ENCODE measurements at regions not wholly inside any gene's neighbourhood (a gene's known extent, or its start where the extent isn't known, plus 50 kb on each side); places are given as distances from the start of the nearest gene placed in this dataset.

DNA sequence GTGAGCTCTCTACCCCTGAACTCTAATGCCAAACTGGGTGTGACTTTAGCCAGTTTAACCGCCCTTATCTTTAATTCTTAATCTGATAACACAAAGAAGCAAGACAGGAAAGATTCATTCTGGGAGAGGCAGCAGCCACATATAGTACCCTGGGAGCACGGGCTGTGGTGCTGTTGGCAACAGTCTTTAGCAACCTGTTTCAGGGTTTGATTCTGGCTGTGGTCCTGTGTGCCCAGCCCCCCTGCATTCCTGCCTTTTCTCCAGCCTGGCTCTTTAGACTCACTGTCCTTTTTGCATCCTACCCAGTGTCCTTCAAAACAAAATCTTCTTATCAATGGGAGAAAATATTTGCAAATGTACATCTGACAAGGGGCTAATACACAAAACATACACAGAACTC is 275.2 kb downstream of the GXYLT1 start:
- DNase-seq: no peak

DNA sequence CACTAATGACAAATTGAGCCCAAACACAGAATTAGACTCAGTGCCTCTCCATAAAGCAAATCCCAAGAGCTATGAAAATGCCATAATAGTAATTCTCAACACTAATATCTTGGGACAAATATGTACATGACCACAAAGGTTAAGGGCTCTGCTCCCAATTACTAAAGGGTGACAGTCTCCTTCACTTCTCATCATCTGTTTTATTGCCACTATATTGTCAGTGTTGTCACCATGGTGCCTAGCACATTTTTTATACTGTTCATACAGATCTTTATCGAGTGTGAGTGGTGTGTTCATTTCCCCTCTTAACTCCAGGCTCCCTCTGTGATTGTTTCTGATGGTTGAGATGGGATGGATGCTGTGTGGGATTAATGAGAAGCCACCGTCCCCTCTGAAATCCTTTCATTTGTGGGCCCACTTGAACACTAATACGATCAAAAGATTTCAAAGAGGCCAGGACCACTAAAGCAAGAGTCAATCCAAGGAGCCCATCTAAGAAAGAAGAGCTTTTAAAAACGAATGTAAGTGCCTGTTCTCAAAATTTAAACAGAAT is 277.7 kb downstream of the GXYLT1 start:
- no peak for DNase-seq

DNA sequence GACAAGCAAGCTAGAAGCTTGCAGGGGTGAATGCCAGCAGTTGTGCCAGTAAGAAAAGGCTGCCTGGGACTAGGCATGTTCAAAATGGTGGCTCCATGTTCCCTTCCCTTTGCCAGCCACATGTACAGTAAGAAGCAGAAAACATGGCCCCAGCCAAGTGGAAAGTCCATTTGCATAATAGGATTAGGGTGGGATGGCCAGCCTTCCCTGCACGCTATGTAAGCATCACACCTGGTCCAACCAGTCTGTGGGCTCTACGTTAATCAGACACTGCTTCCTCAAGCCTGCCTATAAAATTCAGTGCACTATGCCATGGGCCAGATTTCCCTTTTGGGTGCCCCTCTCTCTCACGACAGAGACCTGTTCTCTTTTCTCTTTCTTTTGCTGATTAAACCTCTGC is 288.4 kb downstream of the GXYLT1 start:
- DNase-seq: no peak

DNA sequence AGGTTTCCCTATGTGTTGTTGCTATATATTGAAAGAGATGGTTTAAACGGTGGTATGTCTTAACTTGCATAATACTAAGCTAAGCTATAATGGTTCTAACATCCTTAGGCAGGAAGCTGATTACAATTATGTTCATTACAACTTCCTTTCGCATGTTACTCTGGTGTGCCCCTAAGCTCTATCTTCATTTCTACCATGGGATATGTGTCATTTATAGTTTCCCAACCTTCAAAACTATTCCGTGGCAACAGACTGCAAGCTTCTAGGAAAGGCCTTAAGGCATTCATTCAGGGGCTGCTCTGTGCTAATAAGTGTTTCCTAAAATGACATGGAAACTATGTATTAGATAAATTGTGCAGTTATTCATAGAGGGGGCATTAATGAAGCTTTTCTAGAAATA is 294.6 kb downstream of the GXYLT1 start:
- no peak for DNase-seq

DNA sequence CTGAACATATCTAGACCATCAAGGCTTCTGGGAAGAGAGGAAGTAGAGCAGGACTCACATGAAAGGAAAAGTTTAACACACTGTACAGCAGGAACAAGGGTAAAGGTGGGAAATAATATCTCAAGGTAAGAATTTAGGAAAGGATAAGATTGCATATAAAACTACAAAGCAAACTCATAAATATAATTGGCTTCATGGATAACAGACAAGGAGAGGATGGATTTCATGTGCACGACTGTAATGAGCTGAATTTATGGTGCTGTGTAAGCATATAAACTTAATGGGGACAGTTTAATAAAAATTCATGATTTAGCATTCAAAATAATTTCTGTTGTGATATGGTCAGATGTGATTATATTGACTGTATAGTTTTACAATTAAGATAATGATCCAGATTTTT is 298.0 kb downstream of the GXYLT1 start:
- DNase-seq: no peak

DNA sequence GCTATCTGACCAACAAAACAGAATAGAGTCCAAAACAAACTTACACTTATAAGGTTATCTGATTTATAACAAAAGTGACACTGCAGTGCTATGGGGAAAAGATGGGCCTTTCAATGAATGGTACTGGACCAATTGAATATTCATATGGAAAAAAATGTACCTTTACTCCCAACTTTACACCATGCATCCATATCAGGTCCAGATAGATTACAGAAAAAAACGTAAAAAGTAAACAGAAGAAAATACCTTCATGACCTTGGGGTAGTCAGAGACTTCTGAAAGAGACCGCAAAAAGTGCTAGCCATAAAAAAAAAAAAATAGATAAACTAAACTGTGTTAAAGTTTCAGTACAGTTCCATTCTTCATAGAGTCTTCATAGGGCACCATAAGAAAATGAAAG is 308.3 kb downstream of the GXYLT1 start:
- DNase-seq: no peak

DNA sequence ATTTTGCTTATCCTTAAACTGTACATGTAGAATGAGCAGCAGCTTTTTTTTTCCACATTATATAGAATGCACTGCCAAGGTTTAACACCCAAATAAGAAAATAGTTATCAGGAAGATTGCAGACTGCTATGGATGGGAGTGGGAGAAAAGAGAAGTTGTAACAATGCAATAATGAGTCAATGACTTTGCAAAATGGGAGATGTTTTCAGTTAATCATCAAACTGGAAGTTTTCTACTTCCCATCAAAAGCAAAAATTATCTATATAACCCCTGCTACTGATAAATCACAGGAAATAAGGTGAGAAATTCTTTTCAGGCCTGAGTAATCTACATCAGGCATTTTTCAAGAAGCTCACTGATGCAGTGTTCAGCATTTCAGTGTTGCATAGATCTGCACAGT is 309.1 kb downstream of the GXYLT1 start:
- no peak for DNase-seq

DNA sequence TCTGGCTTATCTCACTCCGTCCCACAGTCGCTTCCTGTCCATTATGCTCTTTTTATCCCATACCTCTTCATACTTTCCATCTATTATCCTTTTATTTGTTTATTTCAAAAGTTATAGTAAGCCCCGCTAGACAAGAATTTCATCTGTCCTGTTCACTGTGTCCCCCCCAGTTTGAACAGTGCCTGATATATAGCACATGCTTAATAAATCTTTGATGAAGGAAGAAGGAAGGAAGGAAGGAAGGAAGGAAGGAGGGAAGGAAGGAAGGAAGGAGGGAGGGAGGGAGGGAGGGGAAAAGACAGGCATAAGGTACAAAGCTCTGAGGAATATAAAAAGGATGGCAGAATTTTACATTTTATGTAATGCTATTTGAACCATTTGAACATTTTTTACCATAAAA is 324.7 kb downstream of the GXYLT1 start:
- no peak for DNase-seq

DNA sequence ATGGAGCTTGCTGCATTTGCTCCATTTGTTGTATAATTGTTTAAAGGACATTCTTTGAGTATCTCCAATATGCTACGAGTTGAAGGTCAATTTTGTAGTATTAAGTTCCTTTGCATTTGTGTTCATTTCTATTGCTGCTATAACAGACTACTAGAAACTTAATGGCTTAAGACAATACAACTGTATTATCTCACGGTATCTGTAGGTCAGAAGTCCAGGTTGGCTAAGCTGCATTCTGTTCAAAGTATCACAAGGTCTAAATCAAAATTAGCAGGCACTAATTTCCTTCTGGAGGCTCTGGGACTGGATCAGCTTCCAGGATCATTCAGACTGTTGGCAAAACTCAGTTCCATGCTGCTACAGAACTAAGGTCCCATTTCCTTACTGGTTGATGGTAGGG is 340.6 kb downstream of the GXYLT1 start:
- no peak for DNase-seq

DNA sequence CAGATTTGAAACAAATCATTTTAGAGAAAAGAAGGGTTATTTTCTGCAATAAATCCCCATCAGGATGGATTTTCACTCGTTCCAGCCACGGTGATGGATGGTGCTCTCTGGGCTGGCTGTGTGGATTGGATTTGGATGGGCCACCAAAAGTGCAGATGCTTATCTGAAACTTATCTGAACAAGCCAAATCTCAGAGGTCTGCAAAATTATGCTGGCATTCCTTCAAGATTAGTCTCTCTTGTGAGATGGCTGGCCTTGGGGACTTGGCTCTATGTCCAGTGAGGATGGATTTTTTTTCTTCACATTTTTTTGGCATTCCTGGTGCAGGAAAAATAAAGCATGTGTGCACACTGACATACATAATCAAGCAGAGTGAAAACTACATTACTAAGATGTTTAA is 341.9 kb downstream of the GXYLT1 start:
- no peak for DNase-seq

DNA sequence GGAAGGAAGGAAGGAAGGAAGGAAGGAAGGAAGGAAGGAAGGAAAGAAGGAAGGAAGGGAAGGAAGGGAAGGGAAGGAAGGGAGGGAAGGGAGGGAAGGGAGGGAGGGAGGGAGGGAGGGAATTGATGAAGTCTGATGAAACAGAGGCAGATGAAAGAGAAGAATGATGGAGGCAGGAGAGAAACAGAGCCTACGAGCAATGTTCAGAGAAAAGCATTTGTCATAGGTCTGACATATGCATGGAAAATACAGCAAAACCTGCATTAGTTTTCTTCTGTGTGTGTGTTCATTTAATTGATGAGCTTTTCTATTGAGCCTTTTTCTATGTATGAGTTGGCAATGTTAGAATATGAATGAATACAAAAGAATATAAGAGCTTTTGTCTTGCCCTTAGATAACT is 343.4 kb downstream of the GXYLT1 start:
- no peak for DNase-seq

DNA sequence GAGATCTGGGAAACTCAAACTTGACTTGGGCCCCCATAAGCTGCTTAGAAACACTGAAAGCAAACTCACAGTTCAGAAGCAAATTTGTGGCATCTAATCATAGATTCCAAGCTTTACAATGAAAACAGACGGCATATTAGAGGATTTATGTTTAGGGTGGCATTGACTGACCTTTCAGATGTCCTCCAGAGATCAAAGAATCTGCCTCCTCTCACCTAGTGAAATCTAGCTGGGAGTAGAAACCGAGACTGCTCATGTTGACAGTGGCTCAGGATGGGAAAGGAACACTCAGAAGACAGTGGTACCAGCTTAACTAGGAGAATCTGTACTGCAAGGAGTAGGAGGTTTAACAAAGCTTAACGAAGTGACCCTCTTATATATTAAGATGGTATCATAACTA is 345.0 kb downstream of the GXYLT1 start:
- DNase-seq: no peak

DNA sequence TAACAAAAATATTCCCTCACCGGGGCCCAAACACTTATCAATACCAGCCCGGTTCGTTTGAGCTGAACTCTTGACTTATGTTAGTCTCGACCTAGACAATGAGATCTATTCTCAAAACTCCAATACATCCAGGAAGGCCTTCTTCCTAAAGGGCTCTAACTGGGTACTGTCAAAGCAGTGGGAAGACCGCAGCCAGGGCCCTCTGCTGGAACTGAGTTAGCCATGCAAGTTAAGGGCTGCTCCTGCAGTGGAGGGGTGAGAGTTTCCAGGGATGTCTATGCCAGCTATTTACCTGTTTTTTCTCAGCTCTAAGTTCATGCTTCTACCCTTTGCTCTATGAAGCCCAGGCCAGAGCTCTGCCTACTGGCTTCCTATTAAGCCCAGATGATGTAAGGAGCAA is 348.8 kb downstream of the GXYLT1 start:
- no peak for DNase-seq

DNA sequence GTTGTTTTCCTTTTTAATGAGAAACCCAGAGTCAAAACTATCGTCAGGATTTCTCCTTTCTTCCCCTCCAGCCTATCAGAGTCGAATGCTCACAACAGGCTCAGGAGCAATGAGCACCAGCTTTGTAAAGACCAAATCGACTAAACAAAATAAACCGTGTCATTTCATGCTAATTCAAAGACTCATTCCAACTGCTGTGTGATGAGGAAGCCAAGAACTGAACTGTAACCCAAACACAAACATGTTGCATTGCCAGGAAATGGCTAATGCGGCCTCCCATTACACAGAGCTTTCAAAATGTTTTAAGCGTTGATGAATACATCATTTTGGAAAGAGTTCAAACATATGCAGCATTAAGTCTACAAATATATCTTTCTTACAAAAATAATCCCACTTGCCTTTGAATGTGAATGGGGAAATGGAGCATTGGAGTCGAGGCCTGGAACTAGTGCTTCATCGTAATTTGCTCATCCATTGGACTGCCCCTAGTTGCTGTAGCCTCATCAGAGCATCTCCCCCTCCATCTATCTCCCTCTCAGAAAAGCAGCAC is 349.5 kb downstream of the GXYLT1 start:
- DNase-seq: no peak

DNA sequence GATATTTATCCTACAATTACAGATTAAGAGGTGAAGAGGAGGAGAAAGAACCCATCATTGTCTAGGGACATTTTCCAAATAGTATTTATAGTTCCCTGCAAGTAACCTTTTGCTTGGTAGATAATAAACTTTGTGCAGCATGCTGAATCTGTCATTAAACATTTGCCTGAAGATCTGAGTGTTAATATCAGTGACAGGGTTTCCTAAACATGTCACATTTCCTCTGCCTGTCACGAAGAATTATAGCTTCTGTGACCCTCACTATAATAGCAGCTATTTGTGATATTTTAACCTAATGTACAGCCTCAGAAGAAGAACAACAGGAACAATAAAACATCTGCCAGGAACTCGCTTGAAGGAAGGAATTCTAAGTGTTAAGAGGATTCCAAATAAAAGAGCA is 350.3 kb downstream of the GXYLT1 start:
- no peak for DNase-seq

DNA sequence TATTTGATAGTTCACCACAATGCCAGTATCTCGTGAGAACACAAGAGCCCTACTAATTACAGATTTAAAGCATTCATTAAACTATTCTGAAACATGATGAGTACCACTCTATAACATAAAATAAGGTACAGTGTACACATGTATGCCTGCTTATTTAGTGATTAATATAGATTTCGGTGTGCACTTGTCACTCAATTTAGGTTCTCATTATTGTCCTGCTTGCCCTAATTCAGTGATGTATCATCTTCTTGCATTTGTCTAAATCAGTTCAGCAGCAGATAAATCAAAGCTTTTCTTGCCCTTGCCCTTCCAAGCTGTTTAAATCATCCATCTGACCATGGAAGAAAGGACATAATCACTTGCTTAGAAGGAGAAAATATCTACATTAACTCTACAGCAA is 359.7 kb downstream of the GXYLT1 start:
- no peak for DNase-seq

DNA sequence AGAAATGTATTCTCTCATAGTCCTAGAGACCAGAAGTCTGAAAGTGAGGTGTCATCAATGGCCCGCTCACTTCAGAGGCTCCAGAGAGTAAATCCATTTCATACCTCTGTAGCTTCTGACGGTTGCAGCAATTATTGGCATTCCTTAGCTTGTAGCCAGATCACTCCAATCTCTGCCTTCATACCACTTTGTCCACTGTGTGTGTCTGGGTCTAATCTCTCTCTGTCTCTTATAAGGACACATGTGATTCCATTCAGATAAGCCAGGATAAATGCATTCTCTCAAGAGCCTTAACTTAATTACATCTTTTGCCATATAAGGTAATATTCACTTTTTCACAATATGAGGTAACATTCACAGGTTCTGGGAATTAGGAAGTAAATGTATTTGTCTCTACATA is 365.7 kb downstream of the GXYLT1 start:
- no peak for DNase-seq

DNA sequence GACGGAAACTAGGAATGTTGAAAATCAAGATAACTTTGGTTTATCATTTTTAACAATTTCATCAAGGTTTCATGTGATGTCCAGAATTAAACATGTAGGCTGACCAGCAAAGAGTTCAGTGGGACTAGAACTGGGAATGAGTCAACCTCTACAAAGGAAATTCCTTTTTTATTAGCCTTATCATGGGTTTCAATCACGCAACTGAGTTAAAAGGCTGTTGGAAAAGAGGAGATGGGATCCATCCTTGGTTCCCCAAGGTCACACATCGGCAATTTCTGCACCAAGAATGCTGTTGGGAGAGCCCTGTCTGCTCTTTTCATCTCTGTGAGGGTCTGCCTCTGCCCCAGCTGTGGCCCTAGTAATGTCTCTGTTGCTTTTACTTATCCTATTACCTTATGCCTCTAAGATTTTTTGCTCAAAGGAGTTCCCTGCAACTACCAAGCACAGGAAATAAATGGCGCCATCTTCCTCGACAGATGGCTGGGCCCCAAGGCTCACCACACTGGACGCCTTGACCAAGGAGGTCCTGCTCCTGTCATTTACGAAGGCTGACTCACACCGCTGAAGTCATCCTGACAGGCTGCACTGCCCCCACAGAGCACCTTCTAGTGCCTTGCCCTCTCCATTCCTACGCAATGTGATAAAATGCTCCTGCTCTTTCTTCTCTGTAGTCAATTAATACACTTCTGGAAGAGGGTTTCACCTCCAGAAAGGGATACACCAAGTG is 367.4 kb downstream of the GXYLT1 start:
- no peak for DNase-seq

DNA sequence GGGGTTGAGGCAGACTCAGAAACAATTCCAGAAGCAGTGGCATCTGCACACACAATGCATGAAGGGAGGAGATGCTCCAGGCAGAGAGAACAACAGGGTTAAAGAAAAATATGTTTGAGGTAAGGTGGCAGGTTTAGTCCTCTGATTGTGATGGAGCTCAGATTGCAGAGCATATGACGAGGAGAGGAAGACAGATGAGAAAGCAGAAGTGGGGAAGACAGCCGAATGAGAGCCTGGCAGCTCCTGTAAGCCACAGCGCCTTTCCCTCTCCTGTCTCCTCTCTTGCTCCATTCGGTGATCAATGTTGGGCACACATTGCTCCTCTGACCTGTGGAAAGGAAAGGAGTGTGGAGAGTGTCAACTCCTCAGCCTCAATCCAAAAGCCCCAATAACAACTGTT is 372.2 kb downstream of the GXYLT1 start:
- no peak for DNase-seq

DNA sequence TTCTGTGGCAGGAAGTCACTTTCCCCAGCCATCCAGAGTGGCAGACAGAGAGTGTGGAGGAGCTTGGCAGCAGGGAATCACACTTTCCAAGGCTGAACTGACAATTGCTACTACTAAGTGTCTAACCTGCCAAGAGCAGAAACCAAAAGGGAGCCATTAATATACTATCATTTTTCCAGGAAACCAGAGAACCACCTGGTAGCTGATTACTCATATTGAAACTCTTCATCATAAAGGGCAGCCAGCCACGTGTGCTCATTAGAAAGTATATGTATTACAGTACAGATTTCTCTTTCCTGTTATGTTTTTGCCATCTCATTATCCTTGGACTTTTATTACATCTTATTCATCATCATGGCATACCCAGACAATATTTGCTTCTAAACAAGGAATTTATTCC is 374.9 kb downstream of the GXYLT1 start:
- no peak for DNase-seq

DNA sequence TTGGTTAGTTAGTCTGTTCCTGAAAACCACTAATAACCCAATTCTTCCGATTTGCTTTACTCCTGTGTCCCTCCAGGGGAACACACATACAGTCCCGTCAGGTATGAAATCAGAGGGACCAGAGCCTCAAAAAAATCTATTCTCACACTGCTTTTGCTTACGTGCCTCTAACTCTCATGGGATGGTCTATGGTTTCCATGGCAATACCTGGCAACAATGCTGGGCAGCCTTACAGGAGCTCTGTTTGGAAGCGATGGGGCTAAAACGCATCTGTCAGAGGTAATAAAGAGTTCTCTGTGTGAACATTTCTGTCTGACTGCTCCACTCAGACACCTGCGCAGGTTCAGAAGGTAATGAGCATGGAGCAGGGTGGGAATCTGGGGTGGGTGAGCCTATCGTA is 376.2 kb downstream of the GXYLT1 start:
- no peak for DNase-seq

DNA sequence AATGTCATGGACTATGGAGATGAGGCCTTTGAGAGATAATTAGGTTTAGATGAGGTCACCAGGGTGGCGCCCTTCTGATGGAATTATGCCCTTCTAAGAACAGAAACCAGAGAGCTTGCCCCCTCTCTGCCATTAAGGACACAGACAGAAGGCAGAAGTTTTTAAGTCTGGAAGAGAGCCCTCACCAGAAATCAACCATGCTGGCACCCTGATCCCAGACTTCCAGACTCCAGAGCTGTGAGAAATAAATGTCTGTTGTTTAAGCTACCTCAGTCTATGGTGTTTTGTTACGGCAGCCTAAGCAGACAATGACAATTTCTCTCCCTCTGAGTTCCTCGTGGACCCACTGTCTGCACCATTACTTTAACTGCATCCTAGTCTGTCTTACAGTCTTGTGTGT is 382.0 kb downstream of the GXYLT1 start:
- no peak for DNase-seq

DNA sequence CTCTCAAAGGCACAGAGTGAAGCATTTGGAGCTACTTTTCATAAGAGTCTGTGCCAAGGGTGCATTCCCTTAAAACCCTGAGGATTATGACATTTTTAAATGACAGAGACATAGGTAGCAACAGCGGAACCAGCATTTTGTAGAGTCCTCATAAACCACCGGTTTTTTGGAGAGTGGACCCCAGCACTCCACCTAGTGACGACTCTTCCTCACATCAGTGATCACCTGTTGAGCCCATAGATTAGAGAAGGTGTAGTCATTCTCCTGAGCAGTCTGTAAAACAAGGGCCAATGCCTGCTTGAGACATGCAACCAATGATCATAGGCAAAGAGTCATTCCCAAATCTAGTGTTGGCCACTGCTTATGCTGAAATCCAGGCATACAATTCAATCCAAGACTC is 399.1 kb downstream of the GXYLT1 start:
- DNase-seq: no peak

DNA sequence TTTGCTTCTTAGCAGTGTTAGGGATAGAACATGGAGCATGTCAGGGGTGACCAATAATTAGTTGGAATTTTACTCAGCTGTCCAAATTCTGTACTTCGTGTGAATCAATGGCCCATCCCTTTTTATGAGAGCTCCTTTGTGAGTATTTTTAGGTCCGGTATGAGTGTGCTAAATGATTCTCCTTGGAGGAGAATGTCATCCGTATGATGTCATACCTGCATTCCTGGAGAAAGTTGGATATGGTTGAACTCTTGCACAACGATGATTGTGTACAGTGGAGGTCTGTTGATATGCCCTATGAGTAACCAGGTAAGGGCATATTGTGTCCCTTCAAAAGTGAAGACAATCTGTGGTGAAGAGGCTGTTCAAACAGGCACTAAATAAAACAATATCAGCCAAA is 400.8 kb downstream of the GXYLT1 start:
- no peak for DNase-seq

DNA sequence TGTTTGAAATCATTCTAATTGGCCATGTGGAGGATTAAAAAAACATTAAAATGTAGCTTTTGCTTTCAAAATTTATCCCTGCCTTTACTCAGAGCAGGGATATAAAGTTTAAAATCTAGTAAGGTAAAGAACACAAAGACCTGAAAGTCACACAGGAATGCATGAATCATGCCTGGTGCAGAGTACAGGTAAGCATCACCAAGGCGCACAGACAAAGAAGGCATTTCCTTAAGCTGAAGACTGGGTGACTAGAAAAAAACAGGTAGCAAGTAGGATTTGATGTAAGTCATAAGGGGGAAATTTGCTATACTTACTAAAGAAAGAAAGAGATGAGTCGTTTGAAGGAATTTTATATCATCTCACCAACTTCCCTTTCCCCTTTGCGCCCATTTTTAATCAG is 405.6 kb downstream of the GXYLT1 start:
- no peak for DNase-seq
